ENCODE measurements at regions not wholly inside any gene's neighbourhood (a gene's known extent, or its start where the extent isn't known, plus 50 kb on each side); places are given as distances from the start of the nearest gene placed in this dataset.

GRCh38 chr9:135308821-135309762 lies 170.5 kb upstream of the PPP1R26 start:
- no peak for DNase-seq (ENCODE audit: low spot score)

GRCh38 chr9:135309763-135310125 lies 169.8 kb upstream of the PPP1R26 start:
- no peak for DNase-seq (ENCODE audit: low spot score)

- DNase-seq (ENCODE audit: low spot score) = no peak
Observed at GRCh38 chr9:135310134-135310533, 169.4 kb upstream of the PPP1R26 start.

- no peak for DNase-seq (ENCODE audit: low spot score)
Observed at GRCh38 chr9:135315572-135315971, 164.0 kb upstream of the PPP1R26 start.

GRCh38 chr9:135320331-135320730 lies 159.3 kb upstream of the PPP1R26 start:
- DNase-seq (ENCODE audit: low spot score) = no peak

GRCh38 chr9:135320943-135321342 lies 158.6 kb upstream of the PPP1R26 start:
- no peak for DNase-seq (ENCODE audit: low spot score)

- no peak for DNase-seq (ENCODE audit: low spot score)
Observed at GRCh38 chr9:135321580-135321979, 158.0 kb upstream of the PPP1R26 start.

GRCh38 chr9:135324329-135324728 lies 155.3 kb upstream of the PPP1R26 start:
- no peak for DNase-seq (ENCODE audit: low spot score)

GRCh38 chr9:135326141-135326540 lies 153.4 kb upstream of the PPP1R26 start:
- DNase-seq (ENCODE audit: low spot score) = no peak

- no peak for DNase-seq (ENCODE audit: low spot score)
Observed at GRCh38 chr9:135326633-135327152, 152.9 kb upstream of the PPP1R26 start.

GRCh38 chr9:135328485-135329417 lies 150.8 kb upstream of the PPP1R26 start:
- DNase-seq (ENCODE audit: low spot score) = no peak

- DNase-seq (ENCODE audit: low spot score) = no peak
Observed at GRCh38 chr9:135329571-135330306, 149.8 kb upstream of the PPP1R26 start.

- DNase-seq (ENCODE audit: low spot score) = no peak
Observed at GRCh38 chr9:135330307-135330631, 149.3 kb upstream of the PPP1R26 start.

GRCh38 chr9:135330685-135331590 lies 148.6 kb upstream of the PPP1R26 start:
- DNase-seq (ENCODE audit: low spot score) = no peak

- no peak for DNase-seq (ENCODE audit: low spot score)
Observed at GRCh38 chr9:135332516-135332915, 147.1 kb upstream of the PPP1R26 start.

GRCh38 chr9:135332979-135333748 lies 146.4 kb upstream of the PPP1R26 start:
- no peak for DNase-seq (ENCODE audit: low spot score)

GRCh38 chr9:135334953-135335460 lies 144.6 kb upstream of the PPP1R26 start:
- no peak for DNase-seq (ENCODE audit: low spot score)

GRCh38 chr9:135335691-135336181 lies 143.8 kb upstream of the PPP1R26 start:
- DNase-seq (ENCODE audit: low spot score) = no peak
